Lung microvascular endothelial cell (primary cell): ENCODE measurements at regions not wholly inside any gene's neighbourhood (a gene's known extent, or its start where the extent isn't known, plus 50 kb on each side); places are given as distances from the start of the nearest gene placed in this dataset.
"Not testable (repeated sequence)": the region's sequence is repeated elsewhere in the genome, so short reads cannot be mapped to it uniquely, and the experiment has no call there.

Experiments used
- DNase-seq, 2 donors: peaks; one replicate each; pipeline versions ENCODE4 v3.0.0 to v3.0.0-alpha.2; 2010; ENCODE audit warnings: low read depth in 2 of 2

DNA sequence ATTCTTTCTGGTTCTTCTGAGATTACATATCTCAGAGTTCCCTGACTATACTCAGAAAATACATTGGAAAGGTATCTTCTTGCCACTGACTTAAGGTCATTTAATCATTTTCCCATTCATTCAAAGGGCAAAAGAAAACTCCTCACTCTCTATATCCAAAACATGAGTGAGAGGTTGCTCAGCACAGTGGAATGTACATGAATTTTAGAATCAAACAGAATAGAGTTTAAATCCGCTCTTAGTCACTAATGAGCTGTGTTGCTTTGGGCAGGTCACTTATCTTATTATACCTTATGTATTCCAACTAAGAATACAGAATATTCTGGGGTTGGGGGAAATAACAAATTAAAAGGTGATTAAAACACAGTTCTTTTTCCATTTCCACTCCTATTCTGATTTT is 452.6 kb upstream of the KLF12 start:
- no peak for DNase-seq

DNA sequence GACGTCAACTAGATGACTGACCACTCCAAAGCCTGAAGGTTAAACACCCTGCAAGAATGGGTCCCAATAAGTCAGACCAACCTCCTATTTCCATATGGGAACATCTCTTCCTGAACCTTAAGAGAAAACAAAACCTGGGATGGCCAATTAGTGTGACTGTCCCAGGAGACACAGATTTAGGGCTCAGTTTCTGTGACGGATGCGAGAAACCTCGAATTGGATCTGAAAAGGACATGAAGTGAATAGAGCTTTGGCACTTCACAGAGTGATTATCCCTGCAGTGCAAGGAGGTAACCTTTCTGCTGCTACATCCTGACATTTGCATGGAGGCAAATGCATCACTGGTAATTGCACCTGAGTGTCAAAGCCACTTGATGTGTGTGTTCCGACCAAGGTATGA is 442.2 kb upstream of the KLF12 start:
- no peak for DNase-seq

DNA sequence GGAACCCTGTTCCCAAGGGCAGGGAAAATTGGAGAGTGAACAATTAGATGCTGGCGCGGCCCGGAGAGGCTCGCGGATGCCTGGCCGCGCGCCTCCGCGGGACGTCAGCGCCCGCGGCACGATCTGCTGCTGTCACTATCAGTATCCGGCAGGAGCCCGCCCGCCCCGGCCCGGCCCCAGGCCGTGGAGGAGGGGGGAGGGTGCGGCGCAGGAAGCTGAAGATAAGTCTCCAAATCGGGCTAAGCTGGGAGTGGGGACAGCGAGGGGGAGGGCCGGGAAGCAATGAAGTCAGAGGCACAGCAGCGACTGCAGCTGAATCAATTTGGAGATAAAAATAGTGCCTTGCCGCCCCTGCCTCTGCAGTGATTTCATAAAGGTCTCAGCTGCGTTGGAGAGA is 441.5 kb upstream of the KLF12 start:
- peak; percentile 8 to 14 for DNase-seq

GRCh38 chr13:74574964-74575728 is 440.9 kb upstream of the KLF12 start:
- DNase-seq, result no peak

DNA sequence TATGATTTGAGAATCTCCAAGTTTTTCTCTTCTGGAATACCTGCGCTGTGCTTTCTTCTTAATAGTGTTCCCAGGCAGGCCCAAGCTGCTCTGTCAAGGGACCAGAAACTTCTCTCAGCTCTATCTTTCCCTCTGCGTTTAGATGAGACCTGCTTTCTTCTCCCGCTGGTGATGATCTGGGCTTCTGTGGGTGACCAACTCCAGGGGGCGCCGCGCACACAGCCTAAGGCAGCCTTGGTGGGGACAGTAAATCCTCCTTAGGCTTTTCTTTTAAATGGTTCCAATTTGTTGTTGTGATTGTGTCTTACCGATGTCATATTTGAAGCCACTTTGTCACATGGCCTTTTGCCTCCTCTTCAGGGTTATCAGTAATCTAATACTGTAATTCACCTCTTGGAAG is 439.4 kb upstream of the KLF12 start:
- DNase-seq, result no peak

GRCh38 chr13:74571811-74572210 is 437.6 kb upstream of the KLF12 start:
- no peak for DNase-seq

DNA sequence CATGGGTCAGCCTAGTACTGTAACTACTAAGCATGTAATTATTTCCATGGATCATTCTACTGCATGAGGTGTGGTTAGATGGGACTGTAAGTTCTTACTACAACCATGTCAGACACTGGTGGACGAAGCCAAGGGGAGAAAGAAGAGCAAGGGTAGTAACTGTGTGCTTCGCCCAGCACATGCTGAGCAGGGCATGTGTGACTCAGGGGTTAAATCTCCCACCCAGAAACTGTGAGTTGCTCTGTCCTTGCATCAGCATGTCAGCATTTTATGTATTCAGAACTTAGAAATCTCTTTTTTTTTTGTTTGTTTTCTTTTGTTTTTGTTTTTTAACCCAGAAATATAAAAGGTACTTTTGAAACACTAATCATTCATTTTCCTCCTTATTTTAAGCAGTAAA is 436.6 kb upstream of the KLF12 start:
- DNase-seq, result no peak

GRCh38 chr13:74570046-74570445 is 435.8 kb upstream of the KLF12 start:
- DNase-seq, result no peak

GRCh38 chr13:74569251-74569650 is 435.0 kb upstream of the KLF12 start:
- no peak for DNase-seq

DNA sequence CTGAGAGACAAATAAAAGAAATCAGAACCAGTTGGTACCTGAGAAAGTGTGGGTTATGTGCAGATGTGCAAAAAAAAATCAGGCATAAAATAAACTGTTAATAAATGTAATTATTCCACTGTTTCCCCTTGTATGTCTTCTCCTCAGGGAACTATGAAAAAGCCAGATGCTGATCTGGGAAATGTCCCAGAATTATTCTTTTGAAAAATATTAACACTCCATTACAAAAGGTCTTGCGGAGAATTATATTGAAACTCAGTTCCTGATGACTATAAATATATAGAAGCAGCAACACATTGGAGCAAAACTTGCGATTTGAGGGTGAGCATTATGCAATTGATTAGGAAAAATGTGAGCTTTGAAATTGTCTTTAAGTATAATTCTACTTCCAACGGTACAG is 433.3 kb upstream of the KLF12 start:
- no peak for DNase-seq

- no peak for DNase-seq
These were observed 428.2 kb upstream of the KLF12 start for GRCh38 chr13:74562381-74562780.

DNA sequence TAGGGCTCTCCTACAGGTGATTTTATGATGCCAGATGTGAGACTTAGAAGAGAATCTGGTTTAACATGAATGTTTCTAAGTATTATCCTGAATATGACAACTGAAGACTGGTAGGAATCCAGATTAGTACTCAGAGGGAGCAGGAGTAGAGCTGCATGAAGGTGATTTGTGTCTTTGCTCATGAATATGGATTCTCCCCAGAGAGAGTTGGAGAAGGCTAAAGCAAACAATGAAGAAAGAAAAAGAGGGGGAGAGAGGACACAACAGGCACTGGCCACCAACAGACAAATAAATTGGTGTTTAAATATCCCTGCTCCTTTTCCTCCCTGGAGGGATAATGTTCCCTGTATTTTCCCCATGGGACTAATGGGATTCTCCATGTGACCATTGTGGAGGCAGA is 427.0 kb upstream of the KLF12 start:
- no peak for DNase-seq

- DNase-seq, result no peak
These were observed 426.1 kb upstream of the KLF12 start for GRCh38 chr13:74560325-74560724.

DNA sequence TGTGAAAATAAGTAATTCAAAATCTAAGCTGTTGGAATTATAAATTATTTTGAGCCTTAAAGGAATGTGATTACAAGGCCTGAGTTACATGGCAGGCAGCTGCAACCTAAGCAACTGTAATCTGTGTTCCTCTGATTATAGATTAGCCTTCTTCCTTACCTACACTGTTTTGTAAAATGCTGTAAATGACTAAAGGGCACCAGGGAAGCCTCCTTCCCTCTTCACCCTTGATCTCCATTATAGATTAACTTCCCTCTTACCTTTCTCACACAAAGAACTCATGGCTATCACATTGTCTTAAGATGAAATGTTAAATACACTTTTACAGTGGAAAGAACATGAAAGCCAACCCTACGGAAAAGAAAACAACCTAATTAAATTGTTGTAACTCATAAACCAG is 423.7 kb upstream of the KLF12 start:
- DNase-seq, result no peak

- DNase-seq, result no peak
These were observed 421.6 kb upstream of the KLF12 start for GRCh38 chr13:74555651-74556420.

DNA sequence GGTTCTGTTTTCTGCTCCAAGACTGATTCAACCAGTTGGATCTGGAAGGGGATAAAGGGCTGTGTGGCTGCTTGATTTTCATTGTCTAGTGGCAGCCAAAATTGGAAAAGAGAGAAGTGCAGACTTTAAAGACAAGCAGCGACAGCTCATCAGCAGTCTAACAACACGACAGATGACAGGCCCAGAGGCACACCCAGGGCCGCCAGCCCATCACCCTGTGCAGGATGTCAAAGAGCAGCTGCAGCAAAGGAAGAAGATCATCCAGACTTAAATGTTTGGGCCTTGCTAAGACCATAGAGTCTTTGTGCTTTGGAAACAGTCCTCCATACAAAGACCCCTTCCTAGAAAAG is 421.0 kb upstream of the KLF12 start:
- no peak for DNase-seq

GRCh38 chr13:74554569-74555275 is 420.5 kb upstream of the KLF12 start:
- DNase-seq, result no peak

DNA sequence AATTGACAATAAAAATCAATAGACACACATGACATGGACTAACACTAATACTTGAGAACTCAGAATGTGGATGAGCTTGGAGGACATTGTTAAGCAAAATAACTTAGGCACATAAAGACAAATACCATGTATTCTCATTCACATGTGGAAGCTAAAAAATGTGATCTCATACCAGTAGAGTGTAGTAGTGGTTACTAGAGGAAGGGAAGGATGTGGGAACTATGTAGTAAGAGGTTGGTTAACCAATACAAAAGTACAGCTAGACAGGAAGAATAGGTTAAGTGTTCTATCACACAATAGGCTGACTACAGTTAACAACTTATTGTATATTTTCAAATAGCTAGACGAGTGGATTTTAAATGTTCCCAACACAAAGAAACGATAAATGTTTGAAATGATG is 415.8 kb upstream of the KLF12 start:
- DNase-seq, result no peak

DNA sequence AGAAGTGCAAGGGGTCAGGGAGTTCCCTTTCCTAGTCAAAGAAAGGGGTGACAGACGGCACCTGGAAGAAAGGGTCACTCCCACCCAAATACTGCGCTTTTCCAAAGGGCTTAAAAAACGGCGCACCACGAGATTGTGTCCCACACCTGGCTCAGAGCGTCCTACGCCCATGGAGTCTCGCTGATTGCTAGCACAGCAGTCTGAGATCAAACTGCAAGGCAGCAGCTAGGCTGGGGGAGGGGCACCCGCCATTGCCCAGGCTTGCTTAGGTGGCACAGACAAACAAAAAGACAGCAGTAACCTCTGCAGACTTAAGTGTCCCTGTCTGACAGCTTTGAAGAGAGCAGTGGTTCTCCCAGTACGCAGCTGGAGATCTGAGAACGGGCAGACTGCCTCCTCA is 402.4 kb upstream of the KLF12 start:
- DNase-seq, result not testable (repeated sequence)

DNA sequence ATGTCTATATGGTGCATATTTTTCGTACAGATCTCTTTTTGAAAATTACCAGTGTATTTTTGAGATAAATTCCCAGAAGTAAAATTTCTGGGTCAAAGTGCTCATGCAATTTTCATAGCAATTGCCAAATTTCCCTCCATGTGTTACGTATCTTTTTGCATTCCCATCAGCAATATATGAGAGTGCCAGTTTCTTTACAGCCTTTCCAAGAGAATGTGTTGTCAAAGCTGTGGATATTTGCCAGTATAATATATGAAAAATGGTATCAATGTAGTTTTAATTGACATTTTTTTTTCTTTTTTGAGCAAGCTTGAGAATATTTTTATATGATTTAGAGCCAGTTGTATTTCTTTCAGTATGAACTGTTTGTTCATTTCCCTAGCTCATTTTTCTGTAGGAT is 399.0 kb upstream of the KLF12 start:
- no peak for DNase-seq

- no peak for DNase-seq
These were observed 395.8 kb upstream of the KLF12 start for GRCh38 chr13:74530011-74530410.

DNA sequence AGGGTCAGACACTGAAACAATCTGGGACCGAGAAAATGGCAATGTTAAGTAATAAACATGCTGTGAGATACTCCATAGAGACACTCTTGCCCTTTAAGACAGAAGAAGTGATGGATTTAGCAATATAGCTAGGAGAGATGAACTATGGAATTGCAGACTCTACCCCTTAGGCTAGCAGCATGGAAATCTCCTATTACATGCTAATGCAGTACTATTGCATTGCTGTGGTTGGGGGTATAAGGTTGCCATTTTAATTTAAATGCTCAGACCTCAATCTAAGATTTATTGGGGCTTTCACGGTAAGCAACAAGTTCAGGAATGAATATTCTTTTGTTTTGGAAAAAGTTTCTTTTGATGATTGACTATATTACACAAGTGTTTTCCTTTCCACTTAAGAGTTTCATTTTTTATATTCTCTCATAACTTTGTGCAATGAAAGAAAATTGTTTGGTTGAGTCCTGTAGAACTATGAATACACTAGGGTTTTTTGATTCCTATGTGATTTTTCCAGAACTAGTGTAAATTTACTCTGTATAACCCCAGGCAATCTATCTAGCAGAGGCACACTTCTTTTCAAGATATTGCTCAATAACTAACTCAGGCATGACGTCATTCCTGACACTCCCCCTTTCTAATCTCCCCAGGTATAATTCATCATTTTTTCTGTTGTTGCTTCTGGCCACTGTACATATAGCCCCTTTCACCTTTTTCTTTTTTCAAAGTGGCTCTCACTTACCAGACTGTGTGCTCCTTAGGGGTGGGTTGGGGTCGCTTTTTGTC is 394.7 kb upstream of the KLF12 start:
- no peak for DNase-seq
